Kidney (tissue), 13 donors: ENCODE measurements at regions not wholly inside any gene's neighbourhood (a gene's known extent, or its start where the extent isn't known, plus 50 kb on each side); places are given as distances from the start of the nearest gene placed in this dataset.

Experiments
- DNase-seq, 5 donors: peaks; one replicate each; pipeline ENCODE4 v3.0.0-alpha.2; 2013 to 2020
- FAIRE-seq: peaks from 2 replicates; lab custom pipeline; 2012; peaks lifted over from hg19 to GRCh38; lab: Jason Lieb, UNC
- H3K27ac ChIP-seq, 2 donors: one replicate each; pipeline ENCODE4 v1.7.0; 2013; ENCODE audit warnings: low read depth in 2 of 2, low read length in 2 of 2, inconsistent platforms in 1 of 2
- H3K27me3 ChIP-seq: one replicate; pipeline ENCODE4 v1.7.1; 2013; ENCODE audit warnings: low read length, inconsistent platforms; ENCODE audit not compliant: control insufficient read depth, insufficient read depth
- H3K36me3 ChIP-seq, 3 donors: one replicate each; pipeline versions ENCODE4 v1.7.0 to v1.7.1; 2013; ENCODE audit warnings: low read length in 3 of 3, control low read depth in 1 of 3, inconsistent platforms in 1 of 3; ENCODE audit not compliant: insufficient read depth in 3 of 3, control insufficient read depth in 2 of 3
- H3K4me1 ChIP-seq, 3 donors: one replicate each; pipeline versions ENCODE4 v1.7.0 to v1.7.1; 2013; ENCODE audit warnings: low read length in 3 of 3, inconsistent platforms in 1 of 3, low read depth in 1 of 3; ENCODE audit not compliant: control insufficient read depth in 2 of 3, insufficient read depth in 2 of 3
- H3K4me3 ChIP-seq, 3 donors: one replicate each; pipeline versions ENCODE4 v1.7.0 to v1.8.1; 2013; ENCODE audit warnings: low read length in 3 of 3, control low read depth in 1 of 3, inconsistent platforms in 1 of 3
- H3K9ac ChIP-seq, 3 donors: one replicate each; pipeline versions ENCODE4 v1.7.0 to v1.7.1; 2013; ENCODE audit warnings: low read length in 3 of 3, control low read depth in 1 of 3, inconsistent platforms in 1 of 3
- H3K9me3 ChIP-seq, 3 donors: one replicate each; pipeline versions ENCODE4 v1.7.0 to v1.7.1; 2013; ENCODE audit warnings: low read length in 3 of 3, control low read depth in 1 of 3, inconsistent platforms in 1 of 3; ENCODE audit not compliant: control insufficient read depth in 2 of 3, insufficient read depth in 1 of 3
- intact Hi-C: fragments of 100-400 bp; cut with DNase I; formaldehyde crosslinking; loops from one replicate; pipeline ENCODE4 v1.11.1; 2022
- TF ChIP-seq, protein P1 (sequence below): IDR thresholded peaks from 3 replicates; pipeline ENCODE4 v1.5.1; 2012; ENCODE audit warnings: mild to moderate bottlenecking, moderate library complexity, borderline replicate concordance; ENCODE audit not compliant: insufficient read depth; ENCODE audit errors: extremely low read depth
- donor health status: control.
- donor health status: control.
- donor health status: control.
- donor health status: control.
- donor health status: control.
- donor health status: DM: yes; HTN: yes; CAD: no.
- donor health status: Normal renal cell carcinoma (clear cell type).

DNA sequence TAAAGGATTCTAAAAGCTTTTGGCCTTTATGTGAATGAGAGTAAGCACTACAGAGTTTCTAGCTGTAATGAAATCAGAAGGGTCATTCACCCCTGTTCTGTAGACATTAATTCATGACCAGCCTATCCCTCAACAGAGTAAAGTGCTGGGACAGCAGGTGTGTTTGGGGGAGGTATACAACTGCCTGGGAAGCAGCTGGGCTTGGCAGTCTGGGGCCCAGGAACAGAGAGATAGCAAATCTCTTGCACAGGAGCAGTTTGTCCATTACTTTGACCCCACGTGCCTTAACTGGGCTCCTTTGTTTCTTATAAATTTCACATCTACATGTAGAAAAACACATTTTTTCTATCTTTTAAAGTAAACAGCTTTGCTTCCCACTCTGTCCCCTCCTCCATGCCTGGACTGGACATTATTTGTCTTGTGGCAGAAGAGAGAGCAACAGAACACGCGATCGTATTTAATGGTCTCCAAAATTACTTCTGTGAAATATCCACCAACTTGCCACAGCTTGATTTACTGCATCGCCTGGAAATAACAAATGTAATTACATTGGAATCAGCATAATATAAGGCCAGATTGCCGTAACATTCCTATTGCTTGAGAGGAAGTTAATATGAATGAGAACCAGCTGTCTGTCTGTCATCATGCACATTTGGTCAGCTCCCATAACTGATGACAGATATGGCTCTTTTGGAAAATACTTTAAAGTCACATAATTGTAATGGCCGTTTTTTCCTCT is 263.8 kb downstream of the RBM43 start:
- Histone ChIP-seq H3K36me3 (no peaks in the 10 kb centered on the region), H3K9me3 (peaks cover 0 to 1% (median 0%) of the 10 kb centered on the region in 3 donors), H3K4me1 (peaks cover 0 to 4% (median 0%) of the 10 kb centered on the region in 3 donors), H3K27ac (no peak overlapping the region), H3K27me3 (no peaks in the 10 kb centered on the region), H3K4me3 (no peak overlapping the region), H3K9ac (no peak overlapping the region)
- FAIRE-seq: no peak
- TF ChIP-seq, protein P1, sequence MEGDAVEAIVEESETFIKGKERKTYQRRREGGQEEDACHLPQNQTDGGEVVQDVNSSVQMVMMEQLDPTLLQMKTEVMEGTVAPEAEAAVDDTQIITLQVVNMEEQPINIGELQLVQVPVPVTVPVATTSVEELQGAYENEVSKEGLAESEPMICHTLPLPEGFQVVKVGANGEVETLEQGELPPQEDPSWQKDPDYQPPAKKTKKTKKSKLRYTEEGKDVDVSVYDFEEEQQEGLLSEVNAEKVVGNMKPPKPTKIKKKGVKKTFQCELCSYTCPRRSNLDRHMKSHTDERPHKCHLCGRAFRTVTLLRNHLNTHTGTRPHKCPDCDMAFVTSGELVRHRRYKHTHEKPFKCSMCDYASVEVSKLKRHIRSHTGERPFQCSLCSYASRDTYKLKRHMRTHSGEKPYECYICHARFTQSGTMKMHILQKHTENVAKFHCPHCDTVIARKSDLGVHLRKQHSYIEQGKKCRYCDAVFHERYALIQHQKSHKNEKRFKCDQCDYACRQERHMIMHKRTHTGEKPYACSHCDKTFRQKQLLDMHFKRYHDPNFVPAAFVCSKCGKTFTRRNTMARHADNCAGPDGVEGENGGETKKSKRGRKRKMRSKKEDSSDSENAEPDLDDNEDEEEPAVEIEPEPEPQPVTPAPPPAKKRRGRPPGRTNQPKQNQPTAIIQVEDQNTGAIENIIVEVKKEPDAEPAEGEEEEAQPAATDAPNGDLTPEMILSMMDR: no peak
- DNase-seq: peak in 2 of 5 donors; percentile 43 to 56
- intact Hi-C loops: no loop called here

- DNase-seq: no peak
- no peaks in the 10 kb centered on the region for H3K27me3 ChIP-seq
Observed at GRCh38 chr2:150997066-150997465, 264.6 kb downstream of the RBM43 start.

DNA sequence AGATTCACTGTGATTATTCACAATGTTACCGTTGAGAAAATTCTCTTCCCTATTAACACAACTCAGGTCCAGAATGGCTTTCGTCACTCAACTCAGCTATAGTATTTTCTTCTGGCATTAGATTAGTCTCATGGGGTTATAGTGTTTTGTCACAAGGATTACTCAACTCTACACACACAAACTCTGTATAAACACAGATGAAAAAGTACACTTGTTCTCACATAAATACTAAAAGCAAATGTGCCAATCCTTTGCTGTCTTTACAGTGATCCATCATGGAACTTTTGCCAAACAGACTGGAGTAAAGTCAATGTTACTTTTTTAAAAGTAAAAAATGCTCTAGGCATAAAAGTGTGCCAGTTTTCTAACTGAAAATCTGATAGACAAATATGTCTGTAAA is 267.6 kb downstream of the RBM43 start:
- Histone ChIP-seq H3K4me1 (peaks cover 0 to 4% (median 0%) of the 10 kb centered on the region in 3 donors), H3K27me3 (no peaks in the 10 kb centered on the region), H3K9ac (no peak overlapping the region), H3K27ac (no peak overlapping the region), H3K9me3 (peaks cover 0 to 11% (median 1%) of the 10 kb centered on the region in 3 donors), H3K36me3 (no peaks in the 10 kb centered on the region), H3K4me3 (no peak overlapping the region)
- DNase-seq (no peak), FAIRE-seq (no peak)
- intact Hi-C loops: no loop called here
- TF ChIP-seq, protein P1: no peak

More at GRCh38 chr2:150997066-150997465, 264.6 kb downstream of the RBM43 start:
- TF ChIP-seq, protein P1: no peak
- H3K27ac ChIP-seq: no peak overlapping the region
- peaks cover 0 to 1% (median 0%) of the 10 kb centered on the region in 3 donors for H3K9me3 ChIP-seq
- H3K9ac ChIP-seq: no peak overlapping the region
- FAIRE-seq: no peak
- no peak overlapping the region for H3K4me3 ChIP-seq
- no peaks in the 10 kb centered on the region for H3K36me3 ChIP-seq
- H3K4me1 ChIP-seq: peaks cover 0 to 4% (median 0%) of the 10 kb centered on the region in 3 donors
- intact Hi-C loops: no loop called here
